ENCODE measurements at regions not wholly inside any gene's neighbourhood (a gene's known extent, or its start where the extent isn't known, plus 50 kb on each side); places are given as distances from the start of the nearest gene placed in this dataset.

- Histone ChIP-seq H3K27me3 (no peaks in the 10 kb centered on the region), H3K4me3 (no peak overlapping the region), H3K4me1 (peaks cover 0 to 3% of the 10 kb centered on the region in 2 donors), H3K27ac (no peak overlapping the region), H3K36me3 (no peaks in the 10 kb centered on the region), H3K9me3 (no peaks in the 10 kb centered on the region)
- DNase-seq (ENCODE audit: low spot score) = no peak
- TF ChIP-seq, protein P1, sequence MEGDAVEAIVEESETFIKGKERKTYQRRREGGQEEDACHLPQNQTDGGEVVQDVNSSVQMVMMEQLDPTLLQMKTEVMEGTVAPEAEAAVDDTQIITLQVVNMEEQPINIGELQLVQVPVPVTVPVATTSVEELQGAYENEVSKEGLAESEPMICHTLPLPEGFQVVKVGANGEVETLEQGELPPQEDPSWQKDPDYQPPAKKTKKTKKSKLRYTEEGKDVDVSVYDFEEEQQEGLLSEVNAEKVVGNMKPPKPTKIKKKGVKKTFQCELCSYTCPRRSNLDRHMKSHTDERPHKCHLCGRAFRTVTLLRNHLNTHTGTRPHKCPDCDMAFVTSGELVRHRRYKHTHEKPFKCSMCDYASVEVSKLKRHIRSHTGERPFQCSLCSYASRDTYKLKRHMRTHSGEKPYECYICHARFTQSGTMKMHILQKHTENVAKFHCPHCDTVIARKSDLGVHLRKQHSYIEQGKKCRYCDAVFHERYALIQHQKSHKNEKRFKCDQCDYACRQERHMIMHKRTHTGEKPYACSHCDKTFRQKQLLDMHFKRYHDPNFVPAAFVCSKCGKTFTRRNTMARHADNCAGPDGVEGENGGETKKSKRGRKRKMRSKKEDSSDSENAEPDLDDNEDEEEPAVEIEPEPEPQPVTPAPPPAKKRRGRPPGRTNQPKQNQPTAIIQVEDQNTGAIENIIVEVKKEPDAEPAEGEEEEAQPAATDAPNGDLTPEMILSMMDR (IDR thresholded peaks at IDR 0.05) = no peak
Observed at GRCh38 chr5:174414315-174414710, 310.1 kb upstream of the MSX2 start.

DNA sequence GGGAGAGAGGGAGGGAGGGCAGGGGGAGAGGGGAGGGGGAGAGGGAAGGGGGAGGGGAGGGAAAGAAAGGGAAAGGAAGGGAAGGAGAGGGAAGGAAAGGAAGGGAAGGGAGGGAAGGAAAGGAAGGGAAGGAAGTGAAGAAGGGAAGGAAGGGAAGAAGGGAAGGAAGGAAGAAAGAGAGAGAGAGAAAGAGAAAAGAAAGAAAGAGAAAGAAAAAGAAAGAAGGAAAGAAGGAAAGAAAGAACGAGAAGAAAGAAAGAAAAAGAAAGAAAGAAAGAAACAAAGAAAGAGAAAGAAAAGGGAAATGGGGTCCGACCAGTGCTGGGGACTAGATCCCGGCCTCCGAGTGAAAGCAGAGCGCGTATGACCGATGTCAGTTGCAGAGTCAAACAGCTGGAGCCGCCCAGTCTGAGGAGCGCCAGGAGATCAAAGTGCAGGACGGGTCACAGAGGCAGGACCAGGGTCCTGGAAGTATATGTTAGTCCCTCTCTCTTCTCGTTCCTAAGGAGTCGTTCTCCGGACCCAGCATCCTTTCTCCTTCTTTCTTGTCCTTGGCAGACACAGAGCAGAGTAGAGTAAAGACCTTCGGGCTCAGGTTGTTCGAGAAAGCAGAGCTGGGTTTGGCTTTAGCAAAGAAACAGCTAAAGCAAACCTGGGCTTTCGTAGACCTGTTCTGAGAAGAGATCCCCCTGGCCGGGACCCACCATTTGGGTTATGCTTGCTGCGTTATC lies 305.4 kb upstream of the MSX2 start:
- no peaks in the 10 kb centered on the region for H3K9me3 ChIP-seq
- no peaks in the 10 kb centered on the region for H3K27me3 ChIP-seq
- H3K36me3 ChIP-seq = no peaks in the 10 kb centered on the region
- peak overlapping the region in 1 of 2 donors; percentile 5 for H3K4me3 ChIP-seq
- H3K27ac ChIP-seq = no peak overlapping the region
- peaks cover 0 to 4% of the 10 kb centered on the region in 2 donors for H3K4me1 ChIP-seq
- DNase-seq (ENCODE audit: low spot score) = no peak
- TF ChIP-seq, protein P1 (IDR thresholded peaks at IDR 0.05) = no peak

DNA sequence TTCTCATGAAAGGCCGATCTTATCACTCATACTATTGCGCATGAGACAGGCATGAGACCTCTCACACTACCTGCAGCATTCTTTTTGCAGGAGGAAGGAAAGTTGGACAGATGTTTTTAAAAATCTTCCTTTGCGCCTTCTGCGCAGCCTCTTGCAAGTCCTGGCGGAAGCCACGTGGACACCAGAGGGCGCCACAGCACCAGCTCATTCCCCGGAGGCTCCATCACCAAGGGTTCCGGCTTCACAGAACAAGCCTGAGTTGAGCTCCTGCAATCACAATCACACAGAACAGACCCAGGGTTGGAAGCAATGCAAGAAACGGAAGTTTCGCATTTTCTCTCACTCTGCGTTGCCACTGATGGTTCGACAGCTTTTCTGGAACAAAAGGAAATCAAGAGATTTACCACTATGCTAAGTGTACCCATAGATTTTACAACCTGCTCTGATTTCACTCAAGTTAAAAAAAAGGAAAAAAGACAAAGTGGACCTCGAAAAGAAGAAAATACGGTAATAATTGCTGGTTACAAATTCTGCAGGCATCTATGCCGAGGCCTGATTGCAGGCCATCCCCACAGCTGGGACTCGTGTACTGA lies 304.7 kb upstream of the MSX2 start:
- Histone ChIP-seq H3K4me1 (peaks cover 0 to 4% of the 10 kb centered on the region in 2 donors), H3K27me3 (no peaks in the 10 kb centered on the region), H3K9me3 (no peaks in the 10 kb centered on the region), H3K36me3 (no peaks in the 10 kb centered on the region), H3K27ac (no peak overlapping the region), H3K4me3 (no peak overlapping the region)
- TF ChIP-seq, protein P1 (IDR thresholded peaks at IDR 0.05) = peak; percentile 76 to 92
- DNase-seq (ENCODE audit: low spot score) = peak; percentile 92

GRCh38 chr5:174420651-174421407 lies 303.6 kb upstream of the MSX2 start:
- no peaks in the 10 kb centered on the region for H3K27me3 ChIP-seq
- TF ChIP-seq, protein P1 (IDR thresholded peaks at IDR 0.05) = no peak
- no peaks in the 10 kb centered on the region for H3K9me3 ChIP-seq

GRCh38 chr5:174421408-174421805 lies 303.0 kb upstream of the MSX2 start:
- peaks cover 0 to 4% of the 10 kb centered on the region in 2 donors for H3K4me1 ChIP-seq
- H3K9me3 ChIP-seq = no peaks in the 10 kb centered on the region
- no peak overlapping the region for H3K27ac ChIP-seq
- no peak for DNase-seq (ENCODE audit: low spot score)
- H3K27me3 ChIP-seq = no peaks in the 10 kb centered on the region
- no peaks in the 10 kb centered on the region for H3K36me3 ChIP-seq
- H3K4me3 ChIP-seq = no peak overlapping the region
- TF ChIP-seq, protein P1 (IDR thresholded peaks at IDR 0.05) = no peak

More at GRCh38 chr5:174420651-174421407, 303.6 kb upstream of the MSX2 start:
- Histone ChIP-seq H3K4me1 (peaks cover 0 to 4% of the 10 kb centered on the region in 2 donors), H3K27ac (no peak overlapping the region), H3K4me3 (no peak overlapping the region), H3K36me3 (no peaks in the 10 kb centered on the region)
- no peak for DNase-seq (ENCODE audit: low spot score)
